BLaER1 treated with 17β-estradiol and CSF1 and Interleukin-3, amounts not matched to agents 10 nM and 100 nM (cell line): ENCODE measurements at regions not wholly inside any gene's neighbourhood (a gene's known extent, or its start where the extent isn't known, plus 50 kb on each side); places are given as distances from the start of the nearest gene placed in this dataset.

Experiments used
- H3K27ac ChIP-seq, 11 experiments: shearing (Covaris generic); formaldehyde crosslinking; 2 replicates each; pipeline ENCODE4 v1.8.1; 2022
- H3K27me3 ChIP-seq, 11 experiments: shearing (Covaris generic); formaldehyde crosslinking; 2 replicates each; pipeline ENCODE4 v1.8.1; 2022
- H3K36me3 ChIP-seq, 11 experiments: shearing (Covaris generic); formaldehyde crosslinking; 2 replicates each; pipeline ENCODE4 v1.8.1; 2022
- H3K4me1 ChIP-seq, 10 experiments: shearing (Covaris generic); formaldehyde crosslinking; 2 replicates each; pipeline ENCODE4 v1.8.1; 2022
- H3K4me2 ChIP-seq, 11 experiments: shearing (Covaris generic); formaldehyde crosslinking; 2 replicates each; pipeline ENCODE4 v1.8.1; 2022
- H3K4me3 ChIP-seq, 10 experiments: shearing (Covaris generic); formaldehyde crosslinking; 2 replicates each; pipeline ENCODE4 v1.8.1; 2022
- H3K9ac ChIP-seq, 11 experiments: shearing (Covaris generic); formaldehyde crosslinking; 2 replicates each; pipeline ENCODE4 v1.8.1; 2022
- H3K9me3 ChIP-seq, 11 experiments: shearing (Covaris generic); formaldehyde crosslinking; replicated peaks in 1 of 11; 2 replicates each; pipeline ENCODE4 v1.8.1; 2022
- H4K20me1 ChIP-seq, 11 experiments: shearing (Covaris generic); formaldehyde crosslinking; 2 replicates each; pipeline ENCODE4 v1.8.1; 2022
- Cebpa-rat ChIP-seq, 11 experiments: shearing (Covaris generic); IDR thresholded peaks; 2 replicates each; pipeline ENCODE4 v1.8.1; 2022

GRCh38 chr4:185888676-185889075, 76.7 kb upstream of the SORBS2 start:
- H3K4me3 ChIP-seq: no peak overlapping the region
- no peaks in the 10 kb centered on the region for H3K27me3 ChIP-seq
- no peak overlapping the region for H3K4me2 ChIP-seq
- no peak for TF ChIP-seq Cebpa-rat (IDR thresholded peaks at IDR 0.05)
- H3K9ac ChIP-seq: no peak overlapping the region
- peaks cover 10 to 13% (median 11%) of the 10 kb centered on the region in 10 experiments; a peak in 19 of 20 replicates for H3K4me1 ChIP-seq
- no peaks in the 10 kb centered on the region for H4K20me1 ChIP-seq
- H3K9me3 ChIP-seq: peaks cover 9 to 24% (median 11%) of the 10 kb centered on the region in 11 experiments
- no peak overlapping the region for H3K27ac ChIP-seq
- no peaks in the 10 kb centered on the region for H3K36me3 ChIP-seq

GRCh38 chr4:185889585-185889984, 77.6 kb upstream of the SORBS2 start:
- no peak overlapping the region for H3K4me3 ChIP-seq
- peaks cover 10 to 13% (median 11%) of the 10 kb centered on the region in 10 experiments; a peak in 19 of 20 replicates for H3K4me1 ChIP-seq
- H4K20me1 ChIP-seq: no peaks in the 10 kb centered on the region
- no peaks in the 10 kb centered on the region for H3K27me3 ChIP-seq
- no peak overlapping the region for H3K4me2 ChIP-seq
- H3K36me3 ChIP-seq: no peaks in the 10 kb centered on the region
- H3K27ac ChIP-seq: no peak overlapping the region
- no peak for TF ChIP-seq Cebpa-rat (IDR thresholded peaks at IDR 0.05)
- no peak overlapping the region for H3K9ac ChIP-seq
- peaks cover 9 to 24% (median 11%) of the 10 kb centered on the region in 11 experiments for H3K9me3 ChIP-seq

- no peak for TF ChIP-seq Cebpa-rat (IDR thresholded peaks at IDR 0.05)
- no peak overlapping the region for H3K9ac ChIP-seq
- no peaks in the 10 kb centered on the region for H3K36me3 ChIP-seq
- H4K20me1 ChIP-seq: no peaks in the 10 kb centered on the region
- H3K4me2 ChIP-seq: no peak overlapping the region
- peaks cover 9 to 26% (median 11%) of the 10 kb centered on the region in 11 experiments for H3K9me3 ChIP-seq
- H3K27me3 ChIP-seq: no peaks in the 10 kb centered on the region
- peaks cover 10 to 13% (median 11%) of the 10 kb centered on the region in 10 experiments; a peak in 19 of 20 replicates for H3K4me1 ChIP-seq
- H3K4me3 ChIP-seq: no peak overlapping the region
- no peak overlapping the region for H3K27ac ChIP-seq
Observed at GRCh38 chr4:185890196-185890595, 78.2 kb upstream of the SORBS2 start.

- Histone ChIP-seq H3K27ac (no peak overlapping the region), H3K9ac (no peak overlapping the region), H4K20me1 (no peaks in the 10 kb centered on the region), H3K9me3 (peaks cover 9 to 29% (median 11%) of the 10 kb centered on the region in 11 experiments), H3K4me2 (no peak overlapping the region), H3K27me3 (no peaks in the 10 kb centered on the region), H3K4me3 (no peak overlapping the region), H3K4me1 (peaks cover 15 to 19% (median 17%) of the 10 kb centered on the region in 10 experiments), H3K36me3 (no peaks in the 10 kb centered on the region)
- TF ChIP-seq Cebpa-rat (IDR thresholded peaks at IDR 0.05): no peak
Observed at GRCh38 chr4:185892165-185892564, 80.2 kb upstream of the SORBS2 start.

- Histone ChIP-seq H3K36me3 (no peaks in the 10 kb centered on the region), H3K4me3 (no peak overlapping the region), H4K20me1 (no peaks in the 10 kb centered on the region), H3K9me3 (peaks cover 5 to 24% (median 6%) of the 10 kb centered on the region in 11 experiments), H3K27ac (no peak overlapping the region), H3K9ac (no peak overlapping the region), H3K4me1 (peaks cover 13 to 22% (median 18%) of the 10 kb centered on the region in 10 experiments), H3K4me2 (no peak overlapping the region), H3K27me3 (peaks cover 0 to 11% (median 7%) of the 10 kb centered on the region in 11 experiments; a peak in 7 of 22 replicates)
- TF ChIP-seq Cebpa-rat (IDR thresholded peaks at IDR 0.05): no peak
Observed at GRCh38 chr4:185893500-185893899, 81.5 kb upstream of the SORBS2 start.

- peaks cover 0 to 17% (median 12%) of the 10 kb centered on the region in 11 experiments; a peak in 11 of 22 replicates for H3K27me3 ChIP-seq
- H3K36me3 ChIP-seq: no peaks in the 10 kb centered on the region
- no peak for TF ChIP-seq Cebpa-rat (IDR thresholded peaks at IDR 0.05)
- no peak overlapping the region for H3K4me3 ChIP-seq
- H4K20me1 ChIP-seq: no peaks in the 10 kb centered on the region
- no peak overlapping the region for H3K4me2 ChIP-seq
- H3K4me1 ChIP-seq: peaks cover 13 to 22% (median 18%) of the 10 kb centered on the region in 10 experiments
- no peak overlapping the region for H3K27ac ChIP-seq
- 0 out of 22 replicates have a peak, but pooled peaks cover 0 to 14% (median 0%) of the 10 kb centered on the region in 11 experiments for H3K9me3 ChIP-seq
- H3K9ac ChIP-seq: no peak overlapping the region
Observed at GRCh38 chr4:185894481-185894880, 82.5 kb upstream of the SORBS2 start.

- Histone ChIP-seq H4K20me1 (no peaks in the 10 kb centered on the region), H3K4me3 (no peak overlapping the region), H3K27me3 (peaks cover 0 to 18% (median 12%) of the 10 kb centered on the region in 11 experiments; a peak in 11 of 22 replicates), H3K9ac (no peak overlapping the region), H3K9me3 (0 out of 22 replicates have a peak, but pooled peaks cover 0 to 12% (median 0%) of the 10 kb centered on the region in 11 experiments), H3K27ac (no peak overlapping the region), H3K4me2 (no peak overlapping the region), H3K36me3 (no peaks in the 10 kb centered on the region), H3K4me1 (peaks cover 13 to 22% (median 18%) of the 10 kb centered on the region in 10 experiments)
- TF ChIP-seq Cebpa-rat (IDR thresholded peaks at IDR 0.05): no peak
Observed at GRCh38 chr4:185895351-185895750, 83.4 kb upstream of the SORBS2 start.

GRCh38 chr4:185895866-185896265, 83.9 kb upstream of the SORBS2 start:
- no peak overlapping the region for H3K27ac ChIP-seq
- no peak overlapping the region for H3K4me3 ChIP-seq
- H3K9me3 ChIP-seq: 0 out of 22 replicates have a peak, but pooled peaks cover 0 to 12% (median 0%) of the 10 kb centered on the region in 11 experiments
- peaks cover 13 to 22% (median 18%) of the 10 kb centered on the region in 10 experiments for H3K4me1 ChIP-seq
- H3K36me3 ChIP-seq: no peaks in the 10 kb centered on the region
- H3K9ac ChIP-seq: no peak overlapping the region
- peak overlapping the region in 10 of 11 experiments; percentile 52 to 87 (median 70); a peak in 14 of 22 replicates for H3K4me2 ChIP-seq
- no peaks in the 10 kb centered on the region for H4K20me1 ChIP-seq
- H3K27me3 ChIP-seq: peaks cover 0 to 18% (median 12%) of the 10 kb centered on the region in 11 experiments; a peak in 11 of 22 replicates
- no peak for TF ChIP-seq Cebpa-rat (IDR thresholded peaks at IDR 0.05)

- Histone ChIP-seq H3K27ac (no peak overlapping the region), H3K4me1 (peaks cover 13 to 22% (median 18%) of the 10 kb centered on the region in 10 experiments), H3K4me2 (peak overlapping the region; percentile 52 to 87 (median 68)), H3K4me3 (peak overlapping the region in 1 of 10 experiments; percentile 20; a peak in 2 of 20 replicates), H4K20me1 (no peaks in the 10 kb centered on the region), H3K36me3 (no peaks in the 10 kb centered on the region), H3K9me3 (0 out of 22 replicates have a peak, but pooled peaks cover 0 to 12% (median 0%) of the 10 kb centered on the region in 11 experiments), H3K27me3 (peaks cover 0 to 18% (median 12%) of the 10 kb centered on the region in 11 experiments; a peak in 11 of 22 replicates), H3K9ac (0 out of 22 replicates have a peak overlapping the region, but pooled peaks of 1 of the 11 experiments have one; percentile 11)
- TF ChIP-seq Cebpa-rat (IDR thresholded peaks at IDR 0.05): peak in 1 of 11 experiments; percentile 51; a peak in 1 of 22 replicates
Observed at GRCh38 chr4:185896817-185897488, 85.0 kb upstream of the SORBS2 start.
